ACHN (cell line): ENCODE measurements at regions not wholly inside any gene's neighbourhood (a gene's known extent, or its start where the extent isn't known, plus 50 kb on each side); places are given as distances from the start of the nearest gene placed in this dataset.
A peak's percentile ranks its signal among the peaks of the same experiment; 100 is the strongest.

Experiments
- DNase-seq: peaks from one replicate; pipeline ENCODE4 v3.0.0-alpha.2; 2015
- in situ Hi-C: cut with HindIII; loops from 2 replicates; pipeline ENCODE4 v1.10.0; 2017; ENCODE audit warnings: low sequenced_read_pairs, low pct_ligation_motif_present, low pct_unique_long_range_greater_than_20kb

DNA sequence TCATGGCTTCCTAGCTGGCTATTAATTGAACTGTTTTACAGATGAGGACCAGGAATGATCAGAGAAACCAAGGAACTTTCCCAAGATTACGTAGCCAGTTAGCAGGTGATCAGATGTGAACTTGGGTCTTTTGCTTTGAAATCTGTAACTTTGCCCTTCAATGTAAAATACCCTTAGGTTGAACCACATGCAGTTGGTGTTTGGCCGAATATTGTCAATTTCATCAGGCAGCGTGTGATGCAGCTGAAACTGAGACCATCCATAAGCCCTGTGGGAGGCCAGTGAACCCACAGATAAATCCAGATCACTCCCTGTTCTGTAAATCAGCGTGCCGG lies 150.8 kb downstream of the ETS2 start:
- in situ Hi-C loops, result no loop called here
- DNase-seq, result no peak

DNA sequence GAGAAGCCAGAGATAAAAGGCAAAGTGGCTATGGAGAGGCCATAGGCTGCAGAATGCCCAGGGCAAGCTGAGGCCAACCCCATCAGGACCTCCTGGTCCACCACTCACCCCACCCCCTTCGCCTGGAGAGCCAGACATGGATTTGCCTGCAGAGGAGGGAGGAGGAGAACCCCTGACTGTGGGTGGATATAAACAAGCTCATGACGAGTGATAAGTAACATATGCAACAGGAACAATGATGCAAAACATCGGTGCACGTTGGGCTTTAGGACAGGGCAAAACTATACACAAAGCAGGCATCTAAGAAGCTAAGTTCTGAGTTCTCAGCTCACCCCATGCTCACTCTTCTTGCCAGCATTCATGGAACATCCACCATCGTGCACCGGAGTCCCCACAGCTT lies 150.3 kb downstream of the ETS2 start:
- no peak for DNase-seq
- in situ Hi-C loops, result no loop called here

DNA sequence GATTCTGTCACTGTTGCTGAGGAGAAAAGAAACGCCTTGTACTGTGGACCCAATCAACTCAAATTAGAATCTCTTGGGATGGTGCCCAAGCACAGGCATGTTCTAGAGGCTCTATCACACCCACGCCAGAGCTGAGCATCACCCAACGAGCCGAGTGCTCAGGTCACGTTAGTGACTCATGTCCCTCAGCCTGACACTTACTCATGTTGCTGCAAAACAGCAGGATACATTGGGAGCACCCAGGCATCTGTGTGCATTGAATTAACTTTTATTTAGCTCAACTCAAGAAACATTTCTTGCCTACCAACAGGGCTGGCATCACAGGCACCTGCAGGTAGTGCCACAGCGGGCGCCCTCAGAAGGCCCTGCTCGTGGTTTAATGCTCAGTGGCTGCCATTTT lies 149.8 kb downstream of the ETS2 start:
- in situ Hi-C loops, result no loop called here
- peak; percentile 1 for DNase-seq

DNA sequence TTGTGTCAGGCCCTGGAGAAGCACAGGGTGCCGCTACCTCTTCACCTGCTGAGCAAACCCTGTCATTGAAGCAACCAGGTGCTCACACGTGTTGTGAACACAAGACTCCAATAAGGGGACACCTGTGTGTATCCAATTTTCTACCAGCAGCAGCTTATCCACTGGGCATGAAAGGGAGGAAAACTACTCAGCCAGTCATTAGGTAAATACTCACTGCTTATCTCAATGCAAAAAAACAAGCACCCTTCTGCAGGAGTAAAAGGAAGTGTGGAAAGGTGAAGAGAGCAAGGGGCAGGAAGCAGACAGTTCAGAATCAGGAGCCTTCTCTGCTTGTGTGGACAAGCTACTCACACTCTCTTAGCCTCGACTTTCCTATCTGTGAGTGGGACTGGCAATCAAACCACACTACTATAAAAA lies 148.9 kb downstream of the ETS2 start:
- in situ Hi-C loops, result no loop called here
- DNase-seq, result no peak

DNA sequence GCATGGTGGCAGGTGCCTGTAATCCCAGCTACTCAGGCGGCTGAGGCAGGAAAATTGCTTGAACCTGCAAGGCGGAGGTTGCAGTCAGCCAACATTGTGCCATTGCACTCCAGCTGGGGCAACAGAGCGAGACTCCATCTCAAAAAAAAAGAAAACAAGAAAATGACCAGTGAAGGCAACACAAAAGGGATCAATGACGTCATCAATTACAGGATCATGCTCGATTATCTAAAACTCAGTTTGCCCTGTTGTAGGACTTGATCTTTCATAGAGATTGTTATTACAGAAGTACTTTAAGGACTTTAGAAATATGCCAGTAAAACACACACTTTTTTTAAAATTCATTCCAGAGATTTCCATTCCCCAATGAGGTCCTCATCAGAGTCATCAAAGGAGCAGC lies 147.8 kb downstream of the ETS2 start:
- in situ Hi-C loops, result no loop called here
- DNase-seq, result no peak

DNA sequence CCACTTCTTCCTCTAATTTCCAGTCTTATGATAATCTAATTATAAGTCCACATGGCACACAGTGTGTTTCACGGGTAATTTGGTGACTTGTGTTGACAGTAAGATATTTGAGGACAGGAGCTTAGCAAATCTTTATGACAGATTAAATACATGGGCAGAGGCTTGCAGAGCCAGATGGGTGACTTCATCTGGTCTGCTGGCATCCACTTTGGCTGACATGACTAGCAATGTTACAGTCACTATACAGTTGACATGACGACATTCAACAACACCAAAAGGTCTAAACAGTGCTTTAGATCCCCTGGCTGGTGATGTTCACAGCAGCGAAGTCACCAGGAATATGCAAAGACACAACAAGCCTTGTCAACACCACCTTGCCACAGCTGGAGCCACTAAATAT lies 147.2 kb downstream of the ETS2 start:
- in situ Hi-C loops, result no loop called here
- DNase-seq, result no peak

DNA sequence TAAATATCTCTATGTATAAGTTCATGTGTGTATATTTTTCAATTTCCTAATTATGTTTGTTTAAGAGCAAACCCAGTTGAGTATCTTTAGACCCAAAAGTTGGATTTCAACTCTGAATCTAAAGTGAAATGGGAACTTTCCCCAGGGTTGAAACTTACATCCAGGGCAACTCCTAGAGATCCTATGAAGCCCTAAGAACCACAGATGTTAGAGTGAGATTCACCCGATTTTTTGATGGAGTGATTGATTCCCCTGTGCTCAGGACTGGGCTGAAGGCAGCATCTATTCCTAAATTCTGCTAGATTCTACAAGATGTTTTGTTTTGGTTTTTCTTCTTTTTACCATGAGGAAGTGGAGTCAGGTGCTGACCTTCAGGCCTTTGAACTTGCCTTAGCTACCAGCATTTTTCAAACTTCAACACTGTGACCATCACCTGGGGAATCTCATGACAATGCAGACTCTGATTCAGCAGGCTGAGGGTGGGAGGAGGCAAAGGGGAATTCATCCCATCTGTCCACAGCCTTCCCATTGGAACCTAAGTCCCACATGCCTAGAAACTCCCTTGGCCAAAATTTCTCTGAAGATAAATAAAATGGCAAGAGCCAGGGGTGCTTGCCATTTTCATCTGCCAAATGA lies 145.5 kb downstream of the ETS2 start:
- in situ Hi-C loops, result no loop called here
- DNase-seq, result no peak

DNA sequence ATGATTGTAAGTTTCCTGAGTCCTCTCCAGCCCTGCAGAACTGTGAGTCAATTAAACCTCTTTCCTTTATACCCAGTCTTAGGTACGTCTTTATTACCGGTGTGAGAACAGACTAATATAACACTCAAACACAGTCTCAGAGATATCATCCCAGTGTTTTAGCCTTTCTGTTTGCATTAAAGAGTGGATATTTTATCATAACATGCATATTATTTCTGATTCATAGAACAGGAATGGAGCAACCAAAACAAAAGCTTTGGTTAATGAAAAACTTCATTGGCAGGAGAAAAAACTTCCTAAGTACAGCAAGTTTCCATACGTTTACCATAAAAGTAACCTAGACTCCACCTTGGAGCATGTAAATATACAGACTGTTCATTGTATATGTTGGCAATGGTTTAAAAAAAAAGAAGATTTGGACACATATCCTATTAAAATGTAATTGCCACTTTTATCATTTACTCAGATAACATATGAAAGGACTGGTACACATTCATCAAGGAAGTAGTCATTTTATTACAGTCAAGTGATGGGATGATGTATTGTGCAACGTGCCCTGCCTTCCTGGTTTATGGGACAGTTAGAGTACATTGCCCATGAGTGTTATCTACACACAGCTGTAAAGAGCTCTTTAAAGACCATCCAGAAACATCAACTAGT lies 144.8 kb downstream of the ETS2 start:
- no peak for DNase-seq
- in situ Hi-C loops, result no loop called here

DNA sequence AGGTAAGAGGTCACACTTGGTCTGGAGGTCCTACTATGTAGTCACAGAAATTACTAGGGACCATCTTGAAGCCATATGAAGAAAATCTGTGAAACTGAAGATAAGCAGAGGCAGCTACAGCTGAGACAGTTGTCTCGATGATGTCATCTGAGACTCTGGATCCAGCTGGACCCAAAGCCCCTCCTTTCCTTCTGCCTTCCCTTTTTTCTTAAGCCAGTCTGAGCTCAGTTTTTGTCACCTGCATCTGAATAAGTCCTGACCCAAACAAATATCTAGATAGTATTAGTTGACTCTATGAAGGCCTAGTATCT lies 143.3 kb downstream of the ETS2 start:
- DNase-seq, result no peak
- in situ Hi-C loops, result no loop called here

DNA sequence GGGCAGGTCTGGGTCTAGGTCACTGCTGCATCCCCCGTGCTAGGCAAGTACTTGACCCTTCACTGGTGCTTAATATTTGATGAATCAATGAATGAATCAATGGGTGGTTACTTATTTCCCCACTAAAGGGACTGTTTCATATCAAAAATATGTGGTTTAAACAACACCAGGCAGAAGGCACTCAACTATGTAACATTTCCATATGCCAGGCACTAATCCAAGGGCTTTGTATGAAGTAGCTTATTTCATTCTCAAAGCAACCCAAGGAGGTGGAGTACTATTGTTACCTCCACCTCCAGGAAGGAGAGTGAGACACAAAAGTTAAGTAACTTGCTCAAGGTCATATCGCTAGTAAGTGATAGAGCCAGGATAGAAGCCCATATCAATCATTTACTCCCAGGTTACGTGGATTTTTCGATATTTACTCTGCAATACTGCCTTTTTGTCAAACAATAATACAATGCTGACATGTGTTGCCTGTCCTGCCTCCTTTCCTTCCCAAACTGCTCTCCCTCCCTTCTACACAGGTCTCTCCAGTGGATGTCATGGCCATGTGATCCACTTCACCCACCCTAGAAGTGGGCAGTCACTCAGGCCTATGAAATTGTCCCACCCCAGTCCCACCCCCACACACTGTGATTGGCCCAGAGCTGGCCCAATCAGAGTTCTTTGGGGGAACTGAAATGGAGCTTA lies 142.8 kb downstream of the ETS2 start:
- peak; percentile 26 for DNase-seq
- in situ Hi-C loops, result no loop called here

DNA sequence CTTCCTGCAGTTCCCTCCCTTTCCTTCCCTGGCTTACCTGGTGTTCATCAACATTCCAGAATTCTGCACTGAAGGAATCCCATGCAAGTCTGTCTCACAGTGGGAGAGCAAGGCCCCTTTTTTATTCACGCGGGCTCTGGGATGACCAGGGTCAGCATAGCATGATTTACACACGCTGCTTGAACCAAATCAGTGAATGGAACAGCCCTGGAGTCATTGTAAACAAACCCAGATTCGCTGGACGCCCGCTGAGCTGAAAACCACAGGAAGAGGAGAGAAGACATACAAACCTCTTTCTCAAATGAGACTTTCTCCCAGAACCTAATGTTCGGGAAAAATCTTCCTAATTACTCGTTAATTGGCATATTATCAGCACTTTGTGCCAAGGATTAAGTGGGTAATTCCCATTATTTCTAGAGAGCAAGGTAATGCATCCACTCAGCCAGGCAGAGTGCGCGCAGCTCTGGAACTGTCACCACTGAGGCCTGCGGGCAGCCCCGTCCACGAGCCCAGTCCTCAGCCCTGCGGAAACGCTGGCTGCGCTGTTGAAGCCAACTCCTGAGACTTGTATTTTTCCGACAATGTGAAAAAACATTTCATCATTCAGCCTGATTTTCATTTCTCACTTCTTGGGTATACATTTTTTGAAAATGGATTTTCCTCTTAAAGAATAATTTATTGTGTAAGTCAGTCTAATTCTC lies 140.0 kb downstream of the ETS2 start:
- no peak for DNase-seq
- in situ Hi-C loops, result no loop called here

DNA sequence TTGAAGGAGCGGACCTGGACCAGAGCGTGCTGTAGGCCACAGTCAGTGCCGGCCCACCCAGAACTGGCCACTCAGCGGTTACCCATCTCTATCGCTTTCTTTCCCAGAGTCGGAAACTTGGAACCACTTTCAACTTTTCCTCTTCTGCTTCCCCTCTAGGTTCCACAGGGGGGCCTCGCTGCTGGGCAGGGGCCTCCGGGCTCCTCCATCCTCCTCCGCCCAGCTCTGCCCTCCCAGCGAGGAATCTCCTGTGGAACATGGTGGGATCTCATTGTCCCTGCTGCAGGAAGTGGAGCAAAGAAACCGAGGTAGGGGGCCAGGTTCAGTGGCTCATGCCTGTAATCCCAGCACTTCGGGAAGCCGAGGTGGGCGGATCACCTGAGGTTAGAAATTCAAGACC lies 139.2 kb downstream of the ETS2 start:
- no peak for DNase-seq
- in situ Hi-C loops, result no loop called here

DNA sequence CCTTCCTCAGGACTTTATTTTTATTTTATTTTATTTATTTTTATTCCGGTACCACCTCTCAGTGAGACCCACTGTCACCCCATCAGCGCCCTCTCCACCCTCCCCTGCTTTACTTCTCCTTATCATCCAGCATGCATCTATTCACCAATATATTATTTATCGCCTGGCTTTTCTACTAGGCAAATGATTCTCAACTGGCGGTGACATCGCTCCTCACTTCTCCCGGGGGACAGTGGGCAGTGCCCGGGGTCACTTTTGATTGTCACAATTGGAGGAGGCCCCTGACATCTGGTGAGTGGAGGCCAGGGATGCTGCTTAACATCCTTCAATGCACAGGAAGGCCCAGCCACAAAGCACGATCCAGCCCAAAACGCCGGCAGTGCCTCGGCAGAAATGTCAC lies 138.7 kb downstream of the ETS2 start:
- in situ Hi-C loops, result no loop called here
- no peak for DNase-seq

DNA sequence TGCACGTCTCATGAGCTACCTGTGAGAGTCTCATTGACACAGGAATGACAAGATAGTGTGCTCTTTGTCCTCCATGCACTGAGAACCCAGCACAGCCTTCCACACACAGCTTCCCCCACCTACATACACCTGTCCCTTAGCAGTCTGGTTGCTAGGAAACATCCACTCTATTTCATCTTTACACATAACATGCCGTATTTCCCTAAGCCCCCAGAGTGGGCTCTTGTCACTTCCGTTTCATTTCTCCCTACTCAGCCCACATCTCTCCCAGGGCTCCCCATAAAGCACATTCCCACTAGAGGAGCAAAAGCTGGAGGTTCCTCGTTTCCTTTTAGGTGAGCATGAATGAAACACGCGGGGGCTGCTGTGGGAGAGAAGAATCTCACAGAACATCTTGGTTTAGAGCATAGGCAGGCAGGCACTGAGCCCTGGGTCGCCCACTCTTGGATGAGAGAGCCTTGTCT lies 137.1 kb downstream of the ETS2 start:
- in situ Hi-C loops, result no loop called here
- no peak for DNase-seq

DNA sequence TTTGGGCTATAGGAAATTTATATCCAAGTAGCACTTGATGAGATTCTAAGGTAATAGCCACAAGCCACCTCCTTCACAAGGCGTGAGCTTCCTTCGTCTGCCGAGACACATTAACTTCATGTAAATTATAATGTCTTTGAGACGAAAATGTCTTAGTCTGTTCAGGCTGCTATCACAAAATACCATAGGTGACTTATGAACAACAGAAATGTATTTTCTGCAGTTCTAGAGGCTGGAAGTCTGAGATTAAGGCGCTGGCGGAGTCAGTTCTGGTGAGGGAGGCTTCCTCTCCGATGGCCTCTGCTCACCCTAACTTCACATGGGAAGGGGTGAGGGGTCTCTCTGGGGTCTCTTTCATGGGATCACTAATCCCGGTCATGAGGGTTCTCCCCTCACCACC lies 133.0 kb downstream of the ETS2 start:
- no peak for DNase-seq
- in situ Hi-C loops, result no loop called here

DNA sequence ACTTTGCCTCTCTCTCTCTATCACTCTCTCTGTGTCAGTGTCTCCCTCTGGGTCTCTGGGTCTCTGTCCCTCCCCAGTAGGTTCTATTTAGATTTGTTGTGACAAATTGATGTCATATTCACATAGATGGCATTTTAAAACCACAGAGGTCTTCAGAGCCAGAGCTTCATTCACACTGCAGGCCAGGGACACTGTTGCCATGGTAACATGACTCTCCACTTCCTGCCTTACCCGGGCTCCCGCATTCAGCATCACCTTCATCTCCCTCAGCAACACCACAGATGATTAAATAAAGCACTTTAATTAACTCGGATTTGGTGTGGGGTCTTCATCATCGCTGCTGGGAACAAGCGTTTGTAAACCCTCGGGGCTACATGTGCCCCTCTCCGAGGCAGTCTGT lies 132.6 kb downstream of the ETS2 start:
- no peak for DNase-seq
- in situ Hi-C loops, result no loop called here

DNA sequence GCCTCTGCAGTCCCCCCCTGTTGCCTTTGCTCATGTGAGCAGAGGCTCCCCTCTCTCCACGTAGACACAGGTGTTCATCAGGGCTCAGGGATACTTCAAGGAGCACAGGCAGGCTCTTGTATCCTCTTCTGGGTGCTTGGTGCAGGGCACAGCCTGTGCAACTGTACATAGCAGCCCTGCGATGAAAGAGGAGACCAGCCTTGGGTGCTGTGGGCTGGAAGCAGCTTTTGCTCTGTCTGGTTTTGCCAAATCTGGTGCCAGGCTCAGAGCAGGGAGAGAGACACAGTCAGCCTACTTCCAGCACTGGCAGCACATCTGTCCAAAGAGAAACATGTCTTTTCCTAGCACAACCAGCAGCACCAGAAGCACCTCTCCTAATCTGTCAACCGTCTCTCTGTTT lies 132.1 kb downstream of the ETS2 start:
- DNase-seq, result no peak
- in situ Hi-C loops, result no loop called here

DNA sequence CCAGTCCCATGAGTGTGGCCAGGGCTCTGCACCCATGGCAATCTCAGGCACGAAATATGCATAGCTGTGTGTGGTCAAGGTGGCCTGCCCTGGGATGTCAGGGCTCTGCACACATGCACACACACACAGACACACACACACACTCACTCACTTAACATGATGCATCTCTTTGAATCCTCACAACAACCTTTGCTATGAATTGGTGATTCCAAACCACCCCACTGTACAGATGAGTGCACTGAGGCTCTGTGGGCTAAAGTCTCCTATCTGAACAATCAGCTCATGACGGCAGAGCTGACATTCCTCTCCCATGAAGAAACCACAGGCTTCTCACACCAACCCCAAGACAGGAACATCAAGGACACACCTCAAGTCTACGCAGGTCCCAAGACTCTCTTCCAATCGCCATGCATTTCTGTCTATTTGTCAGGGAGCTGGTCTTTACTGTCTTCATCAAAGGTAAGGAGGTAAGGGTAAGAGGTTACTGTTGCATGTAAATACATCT lies 131.6 kb downstream of the ETS2 start:
- DNase-seq, result no peak
- in situ Hi-C loops, result no loop called here

DNA sequence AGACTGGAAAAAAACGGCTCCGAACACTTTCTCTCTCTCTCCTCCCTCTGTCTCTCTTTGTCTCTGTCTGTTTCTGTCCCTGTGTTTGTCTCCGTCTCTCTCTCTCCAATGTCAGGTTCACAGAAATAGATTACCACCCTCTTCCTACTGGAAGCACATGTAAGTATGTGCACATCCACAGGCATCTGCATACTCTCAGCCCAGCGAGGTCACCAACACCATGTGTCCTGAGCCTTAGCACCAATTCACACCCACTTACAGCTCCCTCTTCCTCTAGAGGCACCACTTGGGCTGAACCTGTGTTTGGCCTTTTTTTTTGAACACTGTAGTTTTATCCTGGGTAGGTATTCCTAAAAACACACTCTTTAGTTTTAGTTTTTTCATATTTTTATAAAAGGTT lies 130.5 kb downstream of the ETS2 start:
- in situ Hi-C loops, result no loop called here

DNA sequence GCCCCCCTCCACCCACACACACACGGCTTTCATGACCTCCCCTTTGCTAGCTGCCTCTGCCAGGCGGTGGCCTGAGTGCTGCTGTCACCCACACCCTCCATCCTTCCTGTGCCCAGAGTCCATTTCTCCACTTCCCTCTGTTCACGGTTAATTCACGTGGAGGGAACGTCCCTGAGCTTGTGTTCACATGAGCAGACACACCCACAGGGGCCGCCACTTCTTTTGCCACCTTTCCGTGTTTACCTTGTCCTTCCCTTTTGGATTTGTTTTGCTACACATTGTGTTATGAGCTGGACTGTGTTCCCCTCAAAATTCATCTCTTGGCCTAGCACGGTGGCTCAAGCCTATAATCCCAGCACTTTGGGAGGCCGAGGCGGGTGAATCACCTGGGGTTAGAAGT lies 128.0 kb downstream of the ETS2 start:
- no peak for DNase-seq
- in situ Hi-C loops, result no loop called here

More for the DNA sequence above, 130.5 kb downstream of the ETS2 start:
- no peak for DNase-seq
